ENCODE measurements at regions not wholly inside any gene's neighbourhood (a gene's known extent, or its start where the extent isn't known, plus 50 kb on each side); places are given as distances from the start of the nearest gene placed in this dataset.

DNA sequence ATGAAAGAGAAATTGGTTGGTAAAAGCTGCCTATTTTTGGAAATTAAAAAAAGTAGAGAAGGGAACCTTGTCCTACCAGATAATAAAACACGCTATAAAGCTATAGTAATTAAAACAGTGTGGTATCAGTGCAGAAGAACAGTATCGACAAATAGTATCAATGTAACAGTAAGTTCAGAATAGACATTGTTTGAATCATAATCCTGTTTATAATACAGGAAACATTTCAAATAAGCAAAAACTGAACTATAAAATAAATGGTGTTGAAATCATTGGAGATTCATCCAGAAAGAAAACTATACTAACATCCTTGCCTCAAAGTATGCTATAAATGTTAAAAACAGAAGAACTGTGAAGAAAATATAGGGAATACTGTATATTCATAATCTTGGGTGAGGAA lies 54.2 kb upstream of the NAP1L1 start:
- no peaks in the 10 kb centered on the region for H3K27me3 ChIP-seq (ENCODE audit: control insufficient read depth, insufficient read depth, low read length)
- intact Hi-C loops (cut with micrococcal nuclease; ENCODE audit: unreplicated experiment), result no loop called here
- ChIA-PET POLR2A (no interaction called here), CTCF (no interaction called here)
- DNase-seq (ENCODE audit: low read depth, low spot score) (no peak), ATAC-seq (no peak)
- peaks cover 6% of the 10 kb centered on the region; the same call in 1 of the 2 replicates for H3K9me3 ChIP-seq (ENCODE audit: control insufficient read depth, insufficient read depth, low read depth, low read length)
- H3K4me1 ChIP-seq (ENCODE audit: control insufficient read depth, insufficient read depth, low read length), result no peaks in the 10 kb centered on the region
- no peak overlapping the region for H3K27ac ChIP-seq (ENCODE audit: low read length)
- no peak for TF ChIP-seq POLR2AphosphoS5 (IDR thresholded peaks at IDR 0.05; ENCODE audit: low read depth, low read length)
- TF ChIP-seq, protein P1, sequence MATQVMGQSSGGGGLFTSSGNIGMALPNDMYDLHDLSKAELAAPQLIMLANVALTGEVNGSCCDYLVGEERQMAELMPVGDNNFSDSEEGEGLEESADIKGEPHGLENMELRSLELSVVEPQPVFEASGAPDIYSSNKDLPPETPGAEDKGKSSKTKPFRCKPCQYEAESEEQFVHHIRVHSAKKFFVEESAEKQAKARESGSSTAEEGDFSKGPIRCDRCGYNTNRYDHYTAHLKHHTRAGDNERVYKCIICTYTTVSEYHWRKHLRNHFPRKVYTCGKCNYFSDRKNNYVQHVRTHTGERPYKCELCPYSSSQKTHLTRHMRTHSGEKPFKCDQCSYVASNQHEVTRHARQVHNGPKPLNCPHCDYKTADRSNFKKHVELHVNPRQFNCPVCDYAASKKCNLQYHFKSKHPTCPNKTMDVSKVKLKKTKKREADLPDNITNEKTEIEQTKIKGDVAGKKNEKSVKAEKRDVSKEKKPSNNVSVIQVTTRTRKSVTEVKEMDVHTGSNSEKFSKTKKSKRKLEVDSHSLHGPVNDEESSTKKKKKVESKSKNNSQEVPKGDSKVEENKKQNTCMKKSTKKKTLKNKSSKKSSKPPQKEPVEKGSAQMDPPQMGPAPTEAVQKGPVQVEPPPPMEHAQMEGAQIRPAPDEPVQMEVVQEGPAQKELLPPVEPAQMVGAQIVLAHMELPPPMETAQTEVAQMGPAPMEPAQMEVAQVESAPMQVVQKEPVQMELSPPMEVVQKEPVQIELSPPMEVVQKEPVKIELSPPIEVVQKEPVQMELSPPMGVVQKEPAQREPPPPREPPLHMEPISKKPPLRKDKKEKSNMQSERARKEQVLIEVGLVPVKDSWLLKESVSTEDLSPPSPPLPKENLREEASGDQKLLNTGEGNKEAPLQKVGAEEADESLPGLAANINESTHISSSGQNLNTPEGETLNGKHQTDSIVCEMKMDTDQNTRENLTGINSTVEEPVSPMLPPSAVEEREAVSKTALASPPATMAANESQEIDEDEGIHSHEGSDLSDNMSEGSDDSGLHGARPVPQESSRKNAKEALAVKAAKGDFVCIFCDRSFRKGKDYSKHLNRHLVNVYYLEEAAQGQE (IDR thresholded peaks at IDR 0.05; ENCODE audit: insufficient read depth in 1 of 2, low read depth in 2 of 2, low read length in 1 of 2), result no peak
- TF ChIP-seq, protein P2, sequence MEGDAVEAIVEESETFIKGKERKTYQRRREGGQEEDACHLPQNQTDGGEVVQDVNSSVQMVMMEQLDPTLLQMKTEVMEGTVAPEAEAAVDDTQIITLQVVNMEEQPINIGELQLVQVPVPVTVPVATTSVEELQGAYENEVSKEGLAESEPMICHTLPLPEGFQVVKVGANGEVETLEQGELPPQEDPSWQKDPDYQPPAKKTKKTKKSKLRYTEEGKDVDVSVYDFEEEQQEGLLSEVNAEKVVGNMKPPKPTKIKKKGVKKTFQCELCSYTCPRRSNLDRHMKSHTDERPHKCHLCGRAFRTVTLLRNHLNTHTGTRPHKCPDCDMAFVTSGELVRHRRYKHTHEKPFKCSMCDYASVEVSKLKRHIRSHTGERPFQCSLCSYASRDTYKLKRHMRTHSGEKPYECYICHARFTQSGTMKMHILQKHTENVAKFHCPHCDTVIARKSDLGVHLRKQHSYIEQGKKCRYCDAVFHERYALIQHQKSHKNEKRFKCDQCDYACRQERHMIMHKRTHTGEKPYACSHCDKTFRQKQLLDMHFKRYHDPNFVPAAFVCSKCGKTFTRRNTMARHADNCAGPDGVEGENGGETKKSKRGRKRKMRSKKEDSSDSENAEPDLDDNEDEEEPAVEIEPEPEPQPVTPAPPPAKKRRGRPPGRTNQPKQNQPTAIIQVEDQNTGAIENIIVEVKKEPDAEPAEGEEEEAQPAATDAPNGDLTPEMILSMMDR (IDR thresholded peaks at IDR 0.05), result no peak
- no peak for TF ChIP-seq TCF7L2 (IDR thresholded peaks at IDR 0.05; ENCODE audit: low read depth, low read length)
- no peak for TF ChIP-seq SIN3A (IDR thresholded peaks at IDR 0.05; ENCODE audit: borderline replicate concordance, insufficient read depth, low read depth, low read length)
- no TSS peak for BruUV-seq (replicated peaks)
- H3K4me3 ChIP-seq (ENCODE audit: low read depth in 2 of 2, low read length in 2 of 2), result no peak overlapping the region
- in situ Hi-C loops (cut with HindIII; ENCODE audit: low pct_unique_long_range_greater_than_20kb, low sequenced_read_pairs), result no loop called here
- no peaks in the 10 kb centered on the region for H3K36me3 ChIP-seq (ENCODE audit: control insufficient read depth, insufficient read depth, low read length)

DNA sequence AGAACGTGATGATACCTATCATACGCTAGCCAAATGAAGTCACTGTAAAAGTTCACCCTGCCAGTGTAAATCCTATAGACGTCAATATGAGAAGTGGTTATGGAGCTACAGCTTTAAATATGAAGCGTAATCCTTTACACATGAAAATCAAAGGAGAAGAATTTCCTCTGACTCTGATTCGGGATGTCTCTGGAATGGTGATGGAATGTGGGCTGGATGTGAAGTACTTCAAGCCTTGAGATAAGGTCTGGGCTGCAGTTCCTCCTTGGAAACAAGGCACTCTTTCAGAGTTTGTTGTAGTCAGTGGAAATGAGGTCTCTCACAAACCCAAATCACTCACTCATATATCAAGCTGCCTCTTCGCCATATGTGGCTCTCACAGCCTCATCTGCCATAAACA lies 53.1 kb upstream of the NAP1L1 start:
- no TSS peak for BruUV-seq (replicated peaks)
- no peak for ATAC-seq

More for the DNA sequence above, 53.1 kb upstream of the NAP1L1 start:
- intact Hi-C loops (cut with micrococcal nuclease; ENCODE audit: unreplicated experiment), result no loop called here
- ChIA-PET POLR2A (no interaction called here), CTCF (no interaction called here)
- Histone ChIP-seq H3K27me3 (ENCODE audit: control insufficient read depth, insufficient read depth, low read length) (no peaks in the 10 kb centered on the region), H3K4me3 (ENCODE audit: low read depth in 2 of 2, low read length in 2 of 2) (no peak overlapping the region), H3K9me3 (ENCODE audit: control insufficient read depth, insufficient read depth, low read depth, low read length) (peaks cover 6% of the 10 kb centered on the region; the same call in 1 of the 2 replicates), H3K4me1 (ENCODE audit: control insufficient read depth, insufficient read depth, low read length) (no peaks in the 10 kb centered on the region), H3K36me3 (ENCODE audit: control insufficient read depth, insufficient read depth, low read length) (no peaks in the 10 kb centered on the region), H3K27ac (ENCODE audit: low read length) (no peak overlapping the region)
- no peak for TF ChIP-seq TCF7L2 (IDR thresholded peaks at IDR 0.05; ENCODE audit: low read depth, low read length)
- TF ChIP-seq, protein P2 (IDR thresholded peaks at IDR 0.05), result no peak
- no peak for TF ChIP-seq POLR2AphosphoS5 (IDR thresholded peaks at IDR 0.05; ENCODE audit: low read depth, low read length)
- TF ChIP-seq, protein P1 (IDR thresholded peaks at IDR 0.05; ENCODE audit: insufficient read depth in 1 of 2, low read depth in 2 of 2, low read length in 1 of 2), result no peak
- no peak for TF ChIP-seq SIN3A (IDR thresholded peaks at IDR 0.05; ENCODE audit: borderline replicate concordance, insufficient read depth, low read depth, low read length)
- in situ Hi-C loops (cut with HindIII; ENCODE audit: low pct_unique_long_range_greater_than_20kb, low sequenced_read_pairs), result no loop called here
- no peak for DNase-seq (ENCODE audit: low read depth, low spot score)

Measured in Panc1 (cell line).